Upper lobe of right lung (tissue), 1 donor: ENCODE measurements at regions not wholly inside any gene's neighbourhood (a gene's known extent, or its start where the extent isn't known, plus 50 kb on each side); places are given as distances from the start of the nearest gene placed in this dataset.

Source experiments
- ATAC-seq: fragments of 200-7000 bp; cut with Tn5 transposase; one replicate; pipeline ENCODE4 v1.9.1; 2020; ENCODE audit warnings: mild to moderate bottlenecking, moderate library complexity
- DNase-seq: peaks from one replicate; pipeline ENCODE4 v3.0.0-alpha.2; 2020
- H3K27ac ChIP-seq: fragments of 200-600 bp; one replicate; pipeline ENCODE4 v1.8.0; 2022
- H3K27me3 ChIP-seq: fragments of 200-600 bp; one replicate; pipeline ENCODE4 v1.8.0; 2022; ENCODE audit warnings: mild to moderate bottlenecking
- H3K36me3 ChIP-seq: fragments of 200-600 bp; one replicate; pipeline ENCODE4 v1.8.0; 2022
- H3K4me1 ChIP-seq: fragments of 200-600 bp; one replicate; pipeline ENCODE4 v1.8.0; 2022
- H3K4me3 ChIP-seq: fragments of 200-600 bp; one replicate; pipeline ENCODE4 v1.8.0; 2022; ENCODE audit warnings: mild to moderate bottlenecking
- H3K9me3 ChIP-seq: fragments of 200-600 bp; one replicate; pipeline ENCODE4 v1.8.0; 2022
- intact Hi-C: fragments of 100-400 bp; cut with DNase I; formaldehyde crosslinking; loops from one replicate; pipeline ENCODE4 v1.11.0; 2022
- TF ChIP-seq, protein P1 (sequence below): fragments of 200-600 bp; IDR thresholded peaks from one replicate; pipeline ENCODE4 v1.8.0; 2022; ENCODE audit warnings: antibody characterized with exemption
- donor health status: DM: no; HTN: yes; CAD: no; lungs with severe emphysema.

- Histone ChIP-seq H3K27ac (no peak overlapping the region), H3K4me3 (no peak overlapping the region), H3K4me1 (no peaks in the 10 kb centered on the region), H3K9me3 (no peaks in the 10 kb centered on the region), H3K36me3 (no peaks in the 10 kb centered on the region), H3K27me3 (no peaks in the 10 kb centered on the region)
- DNase-seq (no peak), ATAC-seq (no peak)
- TF ChIP-seq, protein P1, sequence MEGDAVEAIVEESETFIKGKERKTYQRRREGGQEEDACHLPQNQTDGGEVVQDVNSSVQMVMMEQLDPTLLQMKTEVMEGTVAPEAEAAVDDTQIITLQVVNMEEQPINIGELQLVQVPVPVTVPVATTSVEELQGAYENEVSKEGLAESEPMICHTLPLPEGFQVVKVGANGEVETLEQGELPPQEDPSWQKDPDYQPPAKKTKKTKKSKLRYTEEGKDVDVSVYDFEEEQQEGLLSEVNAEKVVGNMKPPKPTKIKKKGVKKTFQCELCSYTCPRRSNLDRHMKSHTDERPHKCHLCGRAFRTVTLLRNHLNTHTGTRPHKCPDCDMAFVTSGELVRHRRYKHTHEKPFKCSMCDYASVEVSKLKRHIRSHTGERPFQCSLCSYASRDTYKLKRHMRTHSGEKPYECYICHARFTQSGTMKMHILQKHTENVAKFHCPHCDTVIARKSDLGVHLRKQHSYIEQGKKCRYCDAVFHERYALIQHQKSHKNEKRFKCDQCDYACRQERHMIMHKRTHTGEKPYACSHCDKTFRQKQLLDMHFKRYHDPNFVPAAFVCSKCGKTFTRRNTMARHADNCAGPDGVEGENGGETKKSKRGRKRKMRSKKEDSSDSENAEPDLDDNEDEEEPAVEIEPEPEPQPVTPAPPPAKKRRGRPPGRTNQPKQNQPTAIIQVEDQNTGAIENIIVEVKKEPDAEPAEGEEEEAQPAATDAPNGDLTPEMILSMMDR = no peak
- intact Hi-C loops = no loop called here
Observed at GRCh38 chrX:5194806-5195205, 1033.9 kb downstream of the NLGN4X start.

DNA sequence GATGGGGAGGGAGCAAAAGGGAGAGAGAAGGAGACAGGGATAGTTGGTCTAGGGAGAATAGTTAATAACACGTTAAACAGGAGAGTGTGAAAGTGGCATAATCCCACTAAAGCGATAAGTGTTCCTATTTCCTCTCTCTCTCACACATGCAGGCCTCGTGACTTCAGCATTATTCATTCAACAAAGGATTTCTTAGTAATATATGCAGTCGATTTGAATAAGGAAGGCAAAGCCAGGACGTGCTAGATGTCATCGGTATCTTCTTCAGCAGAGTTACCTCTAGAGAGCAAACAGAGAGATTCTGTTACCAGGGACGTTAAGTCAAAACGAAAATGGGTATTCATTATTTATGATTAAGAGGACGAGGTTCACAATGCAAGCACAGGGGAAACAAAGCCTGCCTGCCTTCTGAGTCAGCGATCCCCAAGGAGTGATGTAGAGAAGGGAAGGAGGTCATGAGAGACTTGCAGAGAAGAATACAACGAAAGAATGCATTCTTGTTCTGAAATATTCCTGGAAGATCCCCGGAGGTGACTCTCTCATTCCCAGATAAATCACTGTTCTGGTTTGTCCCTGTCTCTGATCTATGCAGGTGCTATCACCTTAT is 1048.4 kb downstream of the NLGN4X start:
- Histone ChIP-seq H3K9me3 (no peaks in the 10 kb centered on the region), H3K36me3 (no peaks in the 10 kb centered on the region), H3K4me1 (no peaks in the 10 kb centered on the region), H3K4me3 (no peak overlapping the region), H3K27ac (no peak overlapping the region), H3K27me3 (no peaks in the 10 kb centered on the region)
- TF ChIP-seq, protein P1 = no peak
- DNase-seq = no peak
- intact Hi-C loops = no loop called here
- ATAC-seq = no peak

- TF ChIP-seq, protein P1 = no peak
- DNase-seq (no peak), ATAC-seq (no peak)
- H3K9me3 ChIP-seq = no peaks in the 10 kb centered on the region
- H3K36me3 ChIP-seq = no peaks in the 10 kb centered on the region
- no peak overlapping the region for H3K27ac ChIP-seq
- H3K27me3 ChIP-seq = no peaks in the 10 kb centered on the region
- intact Hi-C loops = no loop called here
- H3K4me3 ChIP-seq = no peak overlapping the region
- no peaks in the 10 kb centered on the region for H3K4me1 ChIP-seq
Observed at GRCh38 chrX:5176766-5177165, 1051.9 kb downstream of the NLGN4X start.

- Histone ChIP-seq H3K9me3 (no peaks in the 10 kb centered on the region), H3K4me3 (no peak overlapping the region), H3K4me1 (no peaks in the 10 kb centered on the region), H3K36me3 (no peaks in the 10 kb centered on the region), H3K27ac (no peak overlapping the region), H3K27me3 (no peaks in the 10 kb centered on the region)
- intact Hi-C loops = no loop called here
- DNase-seq (no peak), ATAC-seq (no peak)
- TF ChIP-seq, protein P1 = no peak
Observed at GRCh38 chrX:5163663-5164062, 1065.0 kb downstream of the NLGN4X start.

DNA sequence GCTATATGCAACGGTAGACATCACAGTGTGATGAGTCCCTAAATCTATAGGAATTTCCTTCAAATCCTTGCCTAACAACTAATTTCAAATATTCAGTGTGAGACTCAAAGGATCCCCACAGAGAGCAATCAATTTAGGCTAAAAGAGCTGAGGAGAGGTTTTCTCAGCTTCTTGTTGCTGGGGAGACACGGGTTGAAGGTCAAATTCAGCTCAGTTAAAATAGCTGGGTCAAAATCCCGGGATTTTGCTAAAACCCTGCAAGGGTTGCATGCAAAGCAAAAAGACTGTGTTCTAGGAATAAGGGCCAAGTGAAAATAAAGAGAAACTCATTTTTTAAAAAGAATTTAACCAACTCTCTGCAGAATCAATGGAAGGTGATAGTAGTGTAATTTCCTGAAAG is 1073.4 kb downstream of the NLGN4X start:
- H3K9me3 ChIP-seq = no peaks in the 10 kb centered on the region
- DNase-seq = no peak
- intact Hi-C loops = no loop called here
- H3K4me3 ChIP-seq = no peak overlapping the region
- no peak for ATAC-seq
- H3K4me1 ChIP-seq = no peaks in the 10 kb centered on the region
- H3K27me3 ChIP-seq = no peaks in the 10 kb centered on the region
- TF ChIP-seq, protein P1 = no peak
- no peaks in the 10 kb centered on the region for H3K36me3 ChIP-seq
- H3K27ac ChIP-seq = no peak overlapping the region

GRCh38 chrX:5145957-5146356 is 1082.7 kb downstream of the NLGN4X start:
- no peaks in the 10 kb centered on the region for H3K27me3 ChIP-seq
- no peaks in the 10 kb centered on the region for H3K4me1 ChIP-seq
- no peaks in the 10 kb centered on the region for H3K9me3 ChIP-seq
- ATAC-seq (no peak), DNase-seq (no peak)
- intact Hi-C loops = no loop called here
- no peaks in the 10 kb centered on the region for H3K36me3 ChIP-seq
- TF ChIP-seq, protein P1 = no peak
- no peak overlapping the region for H3K4me3 ChIP-seq
- no peak overlapping the region for H3K27ac ChIP-seq
